K562 (cell line): ENCODE measurements at regions not wholly inside any gene's neighbourhood (a gene's known extent, or its start where the extent isn't known, plus 50 kb on each side); places are given as distances from the start of the nearest gene placed in this dataset.

Experiments used
- FOSL1 ChIP-seq: fragments of 200-800 bp; sonication (Bioruptor generic); conservative IDR thresholded peaks from 2 replicates; pipeline ENCODE4 v1.6.1; 2016; ENCODE audit warnings: missing genetic modification characterization, missing compliant biosample characterization
- MYC ChIP-seq, 2 experiments: fragments of 250-450 bp in 1 of 2; sonication (Bioruptor Pico) in 1 of 2; IDR thresholded peaks; 2 replicates each; pipeline versions ENCODE4 v1.5.1 to v1.6.1; 2012 to 2021; ENCODE audit warnings: low read depth in 2 of 2, borderline replicate concordance in 1 of 2, improper control_type of control experiment in 1 of 2, low read length in 1 of 2, mild to moderate bottlenecking in 1 of 2, moderate library complexity in 1 of 2
- PATZ1 ChIP-seq: fragments of 250-450 bp; sonication (Bioruptor Pico); IDR thresholded peaks from 2 replicates; pipeline ENCODE4 v1.5.0; 2020; ENCODE audit warnings: mild to moderate bottlenecking, borderline replicate concordance
- RAD21 ChIP-seq, 2 experiments: fragments of 250-450 bp in 1 of 2; fragments of 450-650 bp in 1 of 2; sonication (Bioruptor Pico) in 1 of 2; formaldehyde crosslinking in 1 of 2; IDR thresholded peaks in 1 of 2; conservative IDR thresholded peaks in 1 of 2; 2 replicates each; pipeline versions ENCODE4 v1.4.0 to v1.8.0; 2020 to 2022; ENCODE audit warnings: mild to moderate bottlenecking in 2 of 2, moderate library complexity in 1 of 2
- SIX5 ChIP-seq, 2 experiments: IDR thresholded peaks; 2 replicates each; pipeline ENCODE4 v1.6.1; 2011; ENCODE audit warnings: low read length in 2 of 2, borderline replicate concordance in 1 of 2, low read depth in 1 of 2, mild to moderate bottlenecking in 1 of 2, moderate library complexity in 1 of 2; ENCODE audit not compliant: insufficient read depth in 1 of 2
- SMAD3 ChIP-seq: fragments of 450-650 bp; formaldehyde crosslinking; conservative IDR thresholded peaks from 2 replicates; pipeline ENCODE4 v1.4.0; 2020; ENCODE audit warnings: mild to moderate bottlenecking
- TAF1 ChIP-seq: IDR thresholded peaks from 2 replicates; pipeline ENCODE4 v1.6.1; 2011; ENCODE audit warnings: mild to moderate bottlenecking, low read length, moderate library complexity; ENCODE audit not compliant: insufficient read depth, control insufficient read depth, severe bottlenecking; ENCODE audit errors: extremely low read depth
- TARDBP ChIP-seq: fragments of 450-650 bp; IDR thresholded peaks from 2 replicates; pipeline ENCODE4 v1.6.1; 2016
- ZNF140 ChIP-seq: fragments of 250-450 bp; sonication (Bioruptor Pico); IDR thresholded peaks from 2 replicates; pipeline ENCODE4 v1.8.0; 2021; ENCODE audit warnings: moderate library complexity, mild to moderate bottlenecking, inconsistent platforms
- ZNF224 ChIP-seq: sonication (generic); formaldehyde crosslinking; IDR thresholded peaks from 2 replicates; pipeline ENCODE4 v1.8.0; 2022; ENCODE audit warnings: mild to moderate bottlenecking, missing genetic modification reagents
- TF ChIP-seq, protein P1 (sequence below), 3 experiments: IDR thresholded peaks in 2 of 3; conservative IDR thresholded peaks in 1 of 3; 2 replicates each; pipeline ENCODE4 v1.5.1; 2011 to 2012; ENCODE audit warnings: low read length in 3 of 3, mild to moderate bottlenecking in 3 of 3, control low read depth in 2 of 3, improper control_type of control experiment in 1 of 3, inconsistent platforms in 1 of 3, low read depth in 1 of 3, mixed read lengths in 1 of 3, moderate library complexity in 1 of 3; ENCODE audit not compliant: insufficient read depth in 2 of 3
- TF ChIP-seq, protein P2 (sequence below): fragments of 450-650 bp; IDR thresholded peaks from 2 replicates; pipeline ENCODE4 v1.6.1; 2018; ENCODE audit warnings: mild to moderate bottlenecking, low read depth; ENCODE audit not compliant: partially characterized antibody
- TF ChIP-seq, protein P3 (sequence below): IDR thresholded peaks from 2 replicates; pipeline ENCODE4 v1.6.1; 2011; ENCODE audit warnings: borderline replicate concordance, low read depth, mild to moderate bottlenecking, moderate library complexity, low read length; ENCODE audit not compliant: insufficient read depth, poor library complexity, severe bottlenecking

DNA sequence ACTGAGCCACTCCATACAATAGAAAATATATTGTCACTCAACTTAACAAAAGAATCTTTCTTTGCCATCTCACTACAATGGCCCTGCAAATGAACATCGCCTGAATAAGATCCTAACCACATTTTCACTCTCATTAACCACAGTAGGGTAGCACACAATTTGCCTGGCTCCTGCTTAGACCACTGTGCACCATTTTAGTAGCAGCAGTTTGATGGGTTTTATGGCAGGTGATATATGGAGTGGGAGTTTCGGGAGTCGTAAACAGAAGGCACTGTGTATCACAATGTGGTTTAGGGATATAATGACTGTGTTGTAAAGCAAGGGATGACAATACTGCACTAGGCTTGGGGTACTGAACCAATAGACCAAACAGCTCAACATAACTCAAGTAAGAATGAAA lies 617.4 kb downstream of the BCL11A start:
- TF ChIP-seq, protein P1, sequence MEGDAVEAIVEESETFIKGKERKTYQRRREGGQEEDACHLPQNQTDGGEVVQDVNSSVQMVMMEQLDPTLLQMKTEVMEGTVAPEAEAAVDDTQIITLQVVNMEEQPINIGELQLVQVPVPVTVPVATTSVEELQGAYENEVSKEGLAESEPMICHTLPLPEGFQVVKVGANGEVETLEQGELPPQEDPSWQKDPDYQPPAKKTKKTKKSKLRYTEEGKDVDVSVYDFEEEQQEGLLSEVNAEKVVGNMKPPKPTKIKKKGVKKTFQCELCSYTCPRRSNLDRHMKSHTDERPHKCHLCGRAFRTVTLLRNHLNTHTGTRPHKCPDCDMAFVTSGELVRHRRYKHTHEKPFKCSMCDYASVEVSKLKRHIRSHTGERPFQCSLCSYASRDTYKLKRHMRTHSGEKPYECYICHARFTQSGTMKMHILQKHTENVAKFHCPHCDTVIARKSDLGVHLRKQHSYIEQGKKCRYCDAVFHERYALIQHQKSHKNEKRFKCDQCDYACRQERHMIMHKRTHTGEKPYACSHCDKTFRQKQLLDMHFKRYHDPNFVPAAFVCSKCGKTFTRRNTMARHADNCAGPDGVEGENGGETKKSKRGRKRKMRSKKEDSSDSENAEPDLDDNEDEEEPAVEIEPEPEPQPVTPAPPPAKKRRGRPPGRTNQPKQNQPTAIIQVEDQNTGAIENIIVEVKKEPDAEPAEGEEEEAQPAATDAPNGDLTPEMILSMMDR (IDR thresholded peaks at IDR 0.05 in 2 of 3, conservative IDR thresholded peaks at IDR 0.05 in 1 of 3; ENCODE audit: insufficient read depth in 2 of 3, low read depth in 1 of 3, low read length in 3 of 3): no peak
- TF ChIP-seq ZNF224 (CRISPR knock-in tag): no peak
- TF ChIP-seq SIX5 (IDR thresholded peaks at IDR 0.05; ENCODE audit: borderline replicate concordance in 1 of 2, insufficient read depth in 1 of 2, low read depth in 1 of 2, low read length in 2 of 2): no peak
- TF ChIP-seq, protein P2, sequence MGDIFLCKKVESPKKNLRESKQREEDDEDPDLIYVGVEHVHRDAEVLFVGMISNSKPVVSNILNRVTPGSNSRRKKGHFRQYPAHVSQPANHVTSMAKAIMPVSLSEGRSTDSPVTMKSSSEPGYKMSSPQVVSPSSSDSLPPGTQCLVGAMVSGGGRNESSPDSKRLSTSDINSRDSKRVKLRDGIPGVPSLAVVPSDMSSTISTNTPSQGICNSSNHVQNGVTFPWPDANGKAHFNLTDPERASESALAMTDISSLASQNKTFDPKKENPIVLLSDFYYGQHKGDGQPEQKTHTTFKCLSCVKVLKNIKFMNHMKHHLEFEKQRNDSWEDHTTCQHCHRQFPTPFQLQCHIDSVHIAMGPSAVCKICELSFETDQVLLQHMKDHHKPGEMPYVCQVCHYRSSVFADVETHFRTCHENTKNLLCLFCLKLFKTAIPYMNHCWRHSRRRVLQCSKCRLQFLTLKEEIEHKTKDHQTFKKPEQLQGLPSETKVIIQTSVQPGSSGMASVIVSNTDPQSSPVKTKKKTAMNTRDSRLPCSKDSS: no peak
- no peak for TF ChIP-seq PATZ1 (CRISPR knock-in tag)
- TF ChIP-seq MYC (IDR thresholded peaks at IDR 0.05; ENCODE audit: low read depth, low read length): no peak
- no peak for TF ChIP-seq MYC (CRISPR knock-in tag; IDR thresholded peaks at IDR 0.05; ENCODE audit: borderline replicate concordance, low read depth)
- TF ChIP-seq RAD21 (CRISPR knock-in tag; conservative IDR thresholded peaks at IDR 0.05 in 1 of 2, IDR thresholded peaks at IDR 0.05 in 1 of 2): no peak
- no peak for TF ChIP-seq FOSL1 (tag)
- TF ChIP-seq ZNF140: no peak
- TF ChIP-seq SMAD3 (CRISPR knock-in tag): no peak
- no peak for TF ChIP-seq TAF1
- TF ChIP-seq TARDBP: no peak
- TF ChIP-seq, protein P3, sequence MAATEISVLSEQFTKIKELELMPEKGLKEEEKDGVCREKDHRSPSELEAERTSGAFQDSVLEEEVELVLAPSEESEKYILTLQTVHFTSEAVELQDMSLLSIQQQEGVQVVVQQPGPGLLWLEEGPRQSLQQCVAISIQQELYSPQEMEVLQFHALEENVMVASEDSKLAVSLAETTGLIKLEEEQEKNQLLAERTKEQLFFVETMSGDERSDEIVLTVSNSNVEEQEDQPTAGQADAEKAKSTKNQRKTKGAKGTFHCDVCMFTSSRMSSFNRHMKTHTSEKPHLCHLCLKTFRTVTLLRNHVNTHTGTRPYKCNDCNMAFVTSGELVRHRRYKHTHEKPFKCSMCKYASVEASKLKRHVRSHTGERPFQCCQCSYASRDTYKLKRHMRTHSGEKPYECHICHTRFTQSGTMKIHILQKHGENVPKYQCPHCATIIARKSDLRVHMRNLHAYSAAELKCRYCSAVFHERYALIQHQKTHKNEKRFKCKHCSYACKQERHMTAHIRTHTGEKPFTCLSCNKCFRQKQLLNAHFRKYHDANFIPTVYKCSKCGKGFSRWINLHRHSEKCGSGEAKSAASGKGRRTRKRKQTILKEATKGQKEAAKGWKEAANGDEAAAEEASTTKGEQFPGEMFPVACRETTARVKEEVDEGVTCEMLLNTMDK: no peak
